Mammary epithelial cell (primary cell): ENCODE measurements at regions not wholly inside any gene's neighbourhood (a gene's known extent, or its start where the extent isn't known, plus 50 kb on each side); places are given as distances from the start of the nearest gene placed in this dataset.

Source experiments
- CTCF ChIP-seq, 2 donors: IDR thresholded peaks in 1 of 2; conservative IDR thresholded peaks in 1 of 2; 2 replicates each; pipeline ENCODE4 v1.5.1; 2011 to 2012; ENCODE audit warnings: inconsistent platforms in 2 of 2, low read length in 2 of 2, mild to moderate bottlenecking in 2 of 2, control low read depth in 1 of 2, low read depth in 1 of 2; ENCODE audit not compliant: insufficient read depth in 1 of 2; ENCODE audit errors: extremely low read depth in 1 of 2
- EZH2 ChIP-seq: IDR thresholded peaks from 2 replicates; pipeline ENCODE4 v1.6.1; 2012; ENCODE audit warnings: low read length, inconsistent platforms, borderline replicate concordance

GRCh38 chrX:137287191-137287590 lies 253.4 kb upstream of the GPR101 start:
- TF ChIP-seq CTCF (conservative IDR thresholded peaks at IDR 0.05 in 1 of 2, IDR thresholded peaks at IDR 0.05 in 1 of 2; ENCODE audit: extremely low read depth in 1 of 2, insufficient read depth in 1 of 2, low read depth in 1 of 2, low read length in 2 of 2) (no peak), EZH2 (no peak)
